NCI-H226 (cell line): ENCODE measurements at regions not wholly inside any gene's neighbourhood (a gene's known extent, or its start where the extent isn't known, plus 50 kb on each side); places are given as distances from the start of the nearest gene placed in this dataset.

Experiments
- DNase-seq: peaks from one replicate; pipeline ENCODE4 v3.0.0-alpha.2; 2015

DNA sequence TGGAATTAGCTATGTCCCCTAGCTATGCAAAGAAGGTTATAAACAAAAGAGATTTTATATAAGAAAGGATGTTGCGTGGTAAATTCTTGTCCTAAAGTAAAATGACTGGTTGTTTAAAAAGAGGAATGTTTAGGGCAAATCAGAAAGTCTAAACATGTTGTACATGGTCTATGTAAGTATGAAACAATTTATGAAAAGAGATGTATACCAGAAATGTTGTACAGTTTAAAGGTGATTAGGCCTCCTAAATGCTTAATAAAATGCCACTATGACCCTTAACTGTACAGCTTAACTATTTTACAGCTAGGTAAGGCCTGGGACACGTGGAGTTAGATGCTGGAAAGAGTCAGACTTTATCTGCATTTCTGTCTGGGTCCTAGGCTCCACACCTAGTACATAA, 775.9 kb upstream of the KLHL1 start:
- DNase-seq, result no peak

GRCh38 chr13:70874636-70875035, 766.4 kb upstream of the KLHL1 start:
- no peak for DNase-seq

- no peak for DNase-seq
Measured at GRCh38 chr13:70864731-70865130, 756.5 kb upstream of the KLHL1 start.

DNA sequence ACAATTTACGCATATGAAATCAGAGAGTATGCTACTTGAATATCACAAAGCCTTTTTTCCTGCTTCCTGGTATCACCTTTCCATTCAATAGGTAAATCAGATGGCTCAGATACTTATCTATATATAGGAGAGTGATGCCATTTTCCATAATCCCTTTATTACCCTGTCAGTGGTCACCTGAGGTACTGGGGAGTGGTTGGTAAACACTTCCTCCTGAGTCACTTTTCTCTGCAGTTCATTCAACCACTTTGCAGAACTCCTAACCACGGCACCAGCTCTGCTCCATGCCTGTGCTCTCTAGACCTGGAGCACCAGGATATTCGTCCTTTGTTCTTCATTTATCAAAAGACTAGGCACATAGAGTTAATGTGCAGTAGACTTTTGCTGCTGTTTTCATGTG, 748.5 kb upstream of the KLHL1 start:
- DNase-seq, result no peak

DNA sequence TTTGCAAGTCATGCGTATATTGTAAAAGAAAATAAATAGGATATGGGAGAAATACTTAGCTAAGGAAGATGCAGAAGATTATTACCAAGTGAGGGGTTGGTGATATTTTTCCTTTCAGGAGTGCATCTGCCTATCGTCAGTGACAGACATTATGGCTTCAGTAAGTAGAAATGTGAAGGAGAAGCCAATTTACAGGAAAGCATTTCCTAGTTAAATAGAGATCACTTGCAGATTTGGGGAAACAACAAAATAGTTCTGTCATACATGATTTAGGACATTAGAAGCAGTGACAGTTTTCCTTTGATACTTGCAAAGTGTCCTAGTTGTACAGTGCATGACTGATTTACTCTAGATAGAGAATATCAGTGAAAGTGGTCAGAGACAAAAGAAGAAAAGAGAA, 747.8 kb upstream of the KLHL1 start:
- DNase-seq, result no peak

DNA sequence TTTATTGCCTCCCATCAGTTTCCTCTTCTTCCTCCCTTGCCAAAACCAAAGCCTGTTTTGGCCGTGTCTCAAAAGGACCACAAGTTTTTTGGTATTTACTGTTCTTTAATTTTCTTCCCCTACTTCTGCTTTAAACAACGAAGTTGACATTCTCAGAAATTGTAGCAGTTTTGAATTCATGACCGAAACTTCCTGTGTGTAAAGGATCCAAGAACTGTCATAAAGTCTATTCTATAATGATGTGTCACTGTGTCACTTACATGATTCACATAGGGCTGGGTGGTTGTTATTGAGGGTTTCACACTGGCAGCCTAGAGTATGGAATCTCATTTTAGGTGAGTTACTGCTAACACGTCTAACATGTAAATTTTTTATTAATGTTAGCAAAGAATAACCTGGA, 741.0 kb upstream of the KLHL1 start:
- DNase-seq, result no peak

GRCh38 chr13:70844391-70845108, 736.3 kb upstream of the KLHL1 start:
- no peak for DNase-seq

DNA sequence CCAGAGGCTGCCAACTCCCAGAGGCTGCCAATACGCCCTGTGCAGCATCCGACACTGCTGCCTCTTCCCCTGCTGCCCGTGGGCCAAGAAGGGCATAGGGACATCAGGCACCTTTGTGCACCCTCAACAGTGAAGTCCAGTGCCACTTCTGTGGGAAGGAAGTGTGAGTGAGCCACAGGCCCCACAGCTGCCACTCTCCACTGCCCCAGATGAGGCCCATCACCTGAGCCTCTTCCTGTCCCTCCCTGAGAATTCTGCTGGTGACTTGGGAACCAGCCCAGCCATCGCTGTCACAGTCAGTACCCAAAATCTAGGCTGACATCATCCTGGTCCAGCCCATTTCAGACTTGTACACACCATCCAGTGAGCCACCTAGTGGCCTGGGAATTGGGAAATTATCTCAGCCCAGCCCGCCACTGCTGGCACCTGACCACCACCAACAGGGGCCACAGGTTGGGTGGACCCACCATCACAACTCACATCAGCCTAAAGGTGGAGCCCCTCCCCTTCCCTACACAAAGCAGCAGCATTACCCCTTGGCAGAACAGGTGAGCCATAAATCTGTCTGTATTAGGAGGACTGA, 733.9 kb upstream of the KLHL1 start:
- no peak for DNase-seq

DNA sequence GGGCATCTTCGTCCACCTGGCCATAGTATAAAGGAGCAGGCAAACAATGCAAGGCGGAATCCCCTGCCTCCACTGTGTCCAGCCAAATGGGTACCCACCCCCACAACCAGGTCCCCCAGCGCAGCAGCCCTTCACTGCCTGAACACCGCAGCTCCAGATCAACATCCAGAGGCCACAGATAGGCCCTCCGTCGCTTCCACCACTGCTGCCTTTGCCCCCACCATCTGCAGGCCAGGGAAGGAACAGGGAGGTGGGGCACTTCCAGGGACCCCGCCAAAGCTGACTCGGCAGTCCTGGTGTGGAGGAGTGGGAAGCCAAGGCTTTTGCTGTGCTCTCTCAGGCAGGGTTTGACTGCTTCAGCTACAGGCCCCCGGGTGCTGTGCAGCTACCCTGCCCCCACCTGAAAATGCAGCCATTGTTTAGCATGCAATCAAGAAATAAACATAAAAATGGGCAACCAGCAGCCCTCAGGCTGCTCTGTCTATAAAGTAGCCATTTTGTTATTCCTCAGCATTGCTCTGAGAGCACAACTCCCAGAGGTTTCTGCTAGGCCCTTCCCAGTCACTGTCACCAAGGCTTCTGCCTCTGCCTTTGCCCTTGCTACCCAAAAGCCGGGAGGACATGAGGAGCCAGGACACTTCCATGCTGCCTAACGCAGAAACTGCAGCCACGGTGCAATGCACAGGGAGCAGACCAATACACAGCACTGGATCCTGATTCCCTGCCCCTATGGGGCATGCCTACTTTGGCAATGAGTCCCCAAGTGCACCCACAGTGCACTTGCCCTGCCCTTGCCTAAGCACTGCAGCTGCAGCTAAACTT, 733.2 kb upstream of the KLHL1 start:
- no peak for DNase-seq

- no peak for DNase-seq
Measured at GRCh38 chr13:70835371-70835770, 727.1 kb upstream of the KLHL1 start.

DNA sequence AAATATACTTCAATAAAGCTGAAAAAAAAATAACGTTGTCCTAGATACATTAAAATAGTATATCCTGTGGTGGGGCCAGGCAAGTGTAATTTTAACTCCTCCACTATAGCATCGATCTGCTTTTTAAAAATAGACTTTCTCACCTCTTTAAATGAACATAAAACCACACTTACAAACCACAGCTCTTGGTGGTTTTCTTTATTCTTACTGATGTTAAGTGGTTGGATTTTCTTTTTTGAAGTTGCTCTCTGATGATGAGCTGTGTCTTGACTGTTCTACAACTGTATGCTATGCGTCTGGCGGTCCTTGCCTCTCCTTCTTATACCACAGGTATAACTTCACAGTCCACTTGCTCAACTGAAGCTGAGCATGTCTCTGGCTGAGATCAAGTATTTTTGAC, 721.5 kb upstream of the KLHL1 start:
- DNase-seq, result no peak

GRCh38 chr13:70817576-70817975, 709.3 kb upstream of the KLHL1 start:
- DNase-seq, result no peak

GRCh38 chr13:70816853-70817252, 708.6 kb upstream of the KLHL1 start:
- DNase-seq, result no peak

- no peak for DNase-seq
Measured at GRCh38 chr13:70814684-70815083, 706.4 kb upstream of the KLHL1 start.

DNA sequence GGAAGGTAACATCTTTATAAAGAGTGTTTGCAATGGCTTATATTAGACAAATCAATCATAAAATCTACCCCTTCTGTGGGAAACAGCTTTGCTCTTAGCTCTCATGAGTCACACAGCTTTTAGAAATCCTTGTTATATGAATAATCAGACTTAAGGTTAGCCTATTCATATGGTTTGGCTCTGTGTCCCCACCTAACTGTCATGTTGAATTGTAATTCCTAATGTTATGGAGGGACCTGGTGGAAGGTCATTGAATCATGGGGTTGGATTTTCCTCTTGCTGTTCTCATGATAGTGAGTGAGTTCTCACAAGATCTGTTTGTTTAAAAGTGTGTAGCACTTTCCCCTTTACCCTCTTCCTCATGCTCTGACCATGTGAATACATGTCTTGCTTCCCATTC, 704.2 kb upstream of the KLHL1 start:
- no peak for DNase-seq

DNA sequence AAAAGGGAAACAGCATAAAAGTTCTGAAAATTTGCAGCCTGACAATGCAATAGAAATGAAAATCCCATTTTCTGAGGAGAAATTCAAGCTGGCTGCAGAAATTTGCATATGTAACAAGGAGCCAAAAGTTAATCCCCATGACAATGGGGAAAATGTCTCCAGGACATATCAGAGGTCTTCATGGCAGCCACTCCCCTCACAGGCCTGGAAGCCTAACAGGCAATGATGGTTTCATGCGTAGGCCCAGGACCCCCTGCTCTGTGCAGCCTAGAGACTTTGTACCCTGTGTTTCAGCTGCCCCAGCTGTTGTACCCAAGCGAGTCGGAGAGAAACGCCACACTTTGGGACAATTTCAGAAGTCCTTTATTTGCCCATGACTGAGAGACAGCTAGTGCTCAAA, 701.3 kb upstream of the KLHL1 start:
- no peak for DNase-seq

DNA sequence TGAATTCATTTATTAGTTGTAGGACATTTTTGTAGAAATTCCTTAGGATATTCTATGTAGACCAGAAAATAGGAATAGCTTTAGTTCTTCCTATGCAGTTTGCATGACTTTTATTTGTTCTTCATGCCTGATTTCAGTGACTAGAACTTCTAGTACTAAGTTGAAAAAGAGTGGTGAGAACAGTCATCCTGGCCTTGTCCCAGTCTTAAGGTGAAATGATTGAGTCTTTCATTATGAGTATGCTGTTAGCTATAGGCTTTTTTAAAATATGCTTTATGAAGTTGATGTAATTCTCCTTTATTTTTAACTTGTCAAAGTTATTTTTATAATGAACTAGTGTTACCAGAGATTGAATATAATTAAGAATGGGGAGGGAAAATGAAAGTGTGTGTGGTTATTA, 690.1 kb upstream of the KLHL1 start:
- DNase-seq, result no peak

DNA sequence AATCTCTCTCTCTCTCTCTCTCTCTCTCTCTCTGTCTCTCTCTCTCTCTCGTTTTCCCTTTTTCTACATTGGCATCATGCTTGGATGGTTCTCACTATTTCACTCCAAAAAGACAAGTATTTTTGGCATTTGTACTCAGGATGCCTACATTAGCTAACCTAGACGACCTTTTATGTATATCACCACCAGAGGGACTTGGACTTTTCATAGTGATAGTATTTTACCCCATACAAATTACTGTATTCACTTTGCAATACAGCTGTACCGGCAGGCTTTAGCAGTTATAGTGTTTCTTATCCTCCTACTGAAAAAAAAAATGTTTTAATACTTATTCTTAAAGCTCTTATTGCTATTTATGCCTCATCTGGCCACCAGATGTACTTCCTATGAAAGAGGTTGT, 687.2 kb upstream of the KLHL1 start:
- DNase-seq, result no peak

DNA sequence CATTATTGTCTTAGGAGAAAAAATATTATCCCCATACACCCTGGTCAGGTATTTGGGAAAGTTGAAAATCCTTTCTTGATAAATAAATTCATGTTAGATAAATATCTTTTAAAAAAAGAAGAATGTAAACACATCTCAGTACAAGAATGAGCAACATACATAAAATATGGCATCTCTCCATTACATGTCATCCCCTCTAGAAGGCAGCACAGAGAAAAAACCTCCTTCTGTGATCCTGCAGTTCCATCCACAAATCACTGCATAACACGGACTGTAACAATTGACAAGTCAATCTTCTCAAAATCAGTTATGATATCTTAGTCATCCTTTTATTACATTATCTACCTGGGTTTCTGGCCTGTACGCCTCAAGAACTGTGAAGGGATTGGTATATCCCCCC, 683.9 kb upstream of the KLHL1 start:
- no peak for DNase-seq

DNA sequence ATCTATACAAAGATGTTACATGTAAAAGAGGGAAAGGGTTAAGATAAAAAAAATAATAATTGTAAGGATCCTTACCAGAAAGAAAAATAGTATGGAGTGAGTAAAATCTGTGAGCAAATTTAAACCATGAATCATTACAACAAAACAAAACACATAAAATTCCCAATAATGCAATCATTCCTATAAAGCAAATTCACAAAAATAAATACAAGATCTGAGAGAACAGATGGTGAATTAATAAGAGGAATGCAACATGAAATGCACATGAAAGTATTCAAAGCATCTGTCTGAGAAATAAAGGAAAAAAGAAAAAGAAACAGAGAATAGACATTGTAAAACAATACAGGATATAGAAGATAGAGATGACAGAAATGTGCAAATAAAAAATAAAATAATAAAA, 681.5 kb upstream of the KLHL1 start:
- DNase-seq, result no peak

DNA sequence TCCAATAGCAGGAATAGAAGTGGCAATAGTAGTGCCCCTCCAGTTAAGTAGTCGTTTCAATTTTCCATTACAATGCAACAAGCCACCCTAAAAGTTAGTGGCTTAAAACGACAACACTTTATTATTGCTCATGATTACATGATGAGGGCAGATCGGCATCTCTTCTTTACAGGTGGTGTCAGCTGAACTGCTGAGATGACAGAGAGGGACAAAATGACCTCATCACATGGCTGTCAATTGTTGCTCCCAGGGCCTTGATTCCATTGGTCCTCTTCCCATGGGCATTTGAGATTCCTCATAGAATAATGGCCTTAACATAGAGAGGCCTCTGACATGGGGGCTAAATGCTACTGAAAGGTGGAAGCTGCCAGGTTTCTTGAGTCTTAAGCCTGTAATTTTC, 679.8 kb upstream of the KLHL1 start:
- DNase-seq, result no peak

DNA sequence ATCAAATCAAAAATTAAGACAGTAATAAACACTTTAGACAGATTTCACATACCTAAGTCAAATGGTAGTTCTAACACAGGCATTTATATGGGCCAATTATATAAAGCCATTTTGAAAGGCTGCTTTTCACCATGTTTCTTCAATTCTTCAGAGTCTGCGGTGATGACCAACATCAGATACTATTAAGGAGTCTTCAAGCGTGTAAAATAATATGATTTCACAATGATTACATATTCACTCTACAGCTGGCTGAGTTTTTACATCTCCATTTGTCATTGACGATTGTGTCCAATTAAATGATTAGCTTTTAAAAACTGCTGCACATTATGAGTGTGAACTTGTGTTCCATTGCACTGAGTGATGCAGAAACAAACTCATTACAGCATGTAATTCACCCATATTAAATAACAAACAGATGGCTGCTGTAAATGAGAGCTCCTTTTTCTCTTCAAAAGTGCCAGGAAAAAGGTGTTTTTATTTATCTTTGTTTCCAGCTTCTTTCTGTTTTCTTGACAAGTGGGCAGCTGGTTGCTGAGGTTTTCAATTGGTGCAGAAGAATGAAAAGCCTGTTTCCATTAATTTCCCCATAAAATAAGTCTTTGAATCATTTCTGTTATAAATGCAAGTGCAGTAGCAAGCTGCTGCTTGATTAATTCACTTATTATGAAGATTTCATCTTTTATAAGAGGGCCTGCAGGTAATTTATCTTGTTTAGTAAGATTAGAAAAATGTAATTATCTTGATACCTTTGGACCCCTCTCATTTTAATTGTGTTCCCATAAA, 676.1 kb upstream of the KLHL1 start:
- DNase-seq, result no peak

DNA sequence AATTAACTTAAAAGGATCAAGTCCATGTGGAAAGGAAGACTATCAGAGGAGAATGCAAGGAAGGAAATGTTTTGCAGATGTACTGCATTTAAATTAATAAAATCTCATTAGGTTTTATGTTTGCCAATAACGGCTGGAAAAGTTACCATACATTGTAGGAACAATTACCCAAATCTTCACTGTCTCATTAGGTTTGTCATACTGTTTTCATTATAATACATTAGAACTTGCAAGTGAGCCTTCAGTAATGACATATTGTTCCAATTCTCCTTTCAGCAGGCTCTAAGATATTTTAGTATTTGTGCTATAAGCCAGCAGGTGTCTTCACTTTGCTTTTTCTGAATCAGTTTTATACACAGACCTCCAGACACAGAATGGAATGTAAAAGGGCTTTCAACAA, 661.6 kb upstream of the KLHL1 start:
- no peak for DNase-seq

- DNase-seq, result no peak
Measured at GRCh38 chr13:70758932-70759331, 650.7 kb upstream of the KLHL1 start.
